H9 (cell line): ENCODE measurements at regions not wholly inside any gene's neighbourhood (a gene's known extent, or its start where the extent isn't known, plus 50 kb on each side); places are given as distances from the start of the nearest gene placed in this dataset.

Source experiments
- DNase-seq: peaks from one replicate; pipeline ENCODE4 v3.0.0-alpha.2; 2017
- H2AFZ ChIP-seq: one replicate; pipeline ENCODE4 v1.6.1; 2013; ENCODE audit warnings: mild to moderate bottlenecking, low read length, control low read depth, moderate library complexity
- H2AK5ac ChIP-seq: 2 replicates; pipeline ENCODE4 v1.6.1; 2013; ENCODE audit warnings: low read length, control low read depth, mixed read lengths; ENCODE audit not compliant: insufficient read length
- H2BK120ac ChIP-seq: one replicate; pipeline ENCODE4 v1.6.1; 2013; ENCODE audit warnings: low read depth, mild to moderate bottlenecking, low read length, control low read depth, inconsistent platforms; ENCODE audit not compliant: poor library complexity, severe bottlenecking
- H2BK12ac ChIP-seq: 2 replicates; pipeline ENCODE4 v1.6.1; 2013; ENCODE audit warnings: low read length, control low read depth, mixed read lengths, low read depth; ENCODE audit not compliant: insufficient read length
- H2BK15ac ChIP-seq: 2 replicates; pipeline ENCODE4 v1.6.1; 2013; ENCODE audit warnings: low read depth, low read length, control low read depth
- H2BK20ac ChIP-seq: one replicate; pipeline ENCODE4 v1.6.1; 2013; ENCODE audit warnings: low read depth, mild to moderate bottlenecking, low read length, control low read depth, inconsistent platforms; ENCODE audit not compliant: poor library complexity, severe bottlenecking
- H2BK5ac ChIP-seq: 2 replicates; pipeline ENCODE4 v1.6.1; 2013; ENCODE audit warnings: low read length, control low read depth, mixed read lengths; ENCODE audit not compliant: insufficient read length
- H3K14ac ChIP-seq: 2 replicates; pipeline ENCODE4 v1.6.1; 2013; ENCODE audit warnings: low read length, control low read depth; ENCODE audit not compliant: insufficient read depth
- H3K18ac ChIP-seq: 2 replicates; pipeline ENCODE4 v1.6.1; 2013; ENCODE audit warnings: low read depth, mild to moderate bottlenecking, mixed read lengths, low read length, control low read depth; ENCODE audit not compliant: insufficient read length
- H3K23ac ChIP-seq: 2 replicates; pipeline ENCODE4 v1.6.1; 2013; ENCODE audit warnings: low read length, control low read depth, mixed read lengths, low read depth; ENCODE audit not compliant: insufficient read length
- H3K23me2 ChIP-seq: 2 replicates; pipeline ENCODE4 v1.6.1; 2013; ENCODE audit warnings: low read depth, mild to moderate bottlenecking, mixed read lengths, low read length, control low read depth; ENCODE audit not compliant: insufficient read length, poor library complexity, severe bottlenecking
- H3K27ac ChIP-seq: 2 replicates; pipeline ENCODE4 v1.5.1; 2013; ENCODE audit warnings: low read length, control low read depth, mixed read lengths, low read depth; ENCODE audit not compliant: insufficient read length
- H3K27me3 ChIP-seq: 2 replicates; pipeline ENCODE4 v1.6.1; 2013; ENCODE audit warnings: low read length, control low read depth, inconsistent platforms; ENCODE audit not compliant: insufficient read depth
- H3K4ac ChIP-seq: 2 replicates; pipeline ENCODE4 v1.6.1; 2013; ENCODE audit warnings: low read depth, mild to moderate bottlenecking, control low read depth, inconsistent platforms, low read length, moderate library complexity
- H3K4me1 ChIP-seq: 2 replicates; pipeline ENCODE4 v1.6.1; 2013; ENCODE audit warnings: low read length, control low read depth, inconsistent platforms; ENCODE audit not compliant: insufficient read depth
- H3K4me2 ChIP-seq: 2 replicates; pipeline ENCODE4 v1.6.1; 2013; ENCODE audit warnings: low read length, control low read depth, mixed read lengths; ENCODE audit not compliant: insufficient read length, insufficient read depth
- H3K56ac ChIP-seq: 2 replicates; pipeline ENCODE4 v1.6.1; 2013; ENCODE audit warnings: low read depth, mild to moderate bottlenecking, mixed read lengths, low read length, control low read depth; ENCODE audit not compliant: insufficient read length
- H3K79me1 ChIP-seq: 2 replicates; pipeline ENCODE4 v1.6.1; 2013; ENCODE audit warnings: low read depth, mild to moderate bottlenecking, moderate library complexity, low read length, control low read depth, inconsistent platforms; ENCODE audit not compliant: insufficient read depth, poor library complexity, severe bottlenecking
- H3K79me2 ChIP-seq: 2 replicates; pipeline ENCODE4 v1.6.1; 2013; ENCODE audit warnings: low read length, control low read depth, inconsistent platforms; ENCODE audit not compliant: insufficient read depth
- H3K9ac ChIP-seq: 2 replicates; pipeline ENCODE4 v1.6.1; 2013; ENCODE audit warnings: low read length, control low read depth, mixed read lengths; ENCODE audit not compliant: insufficient read length; ENCODE audit errors: extremely low read depth
- H3K9me3 ChIP-seq: one replicate; pipeline ENCODE4 v1.6.1; 2013; ENCODE audit warnings: low read depth, low read length, inconsistent platforms; ENCODE audit not compliant: control insufficient read depth
- H3T11ph ChIP-seq: one replicate; pipeline ENCODE4 v1.6.1; 2013; ENCODE audit warnings: mild to moderate bottlenecking, low read length, control low read depth, inconsistent platforms
- H4K20me1 ChIP-seq: one replicate; pipeline ENCODE4 v1.6.1; 2013; ENCODE audit not compliant: control insufficient read depth, insufficient read length, insufficient read depth
- H4K5ac ChIP-seq: 2 replicates; pipeline ENCODE4 v1.6.1; 2013; ENCODE audit warnings: low read depth, mild to moderate bottlenecking, mixed read lengths, low read length, control low read depth; ENCODE audit not compliant: insufficient read length
- H4K8ac ChIP-seq: replicated peaks from 2 replicates; pipeline ENCODE4 v1.6.1; 2013; ENCODE audit warnings: low read length, control low read depth, mixed read lengths, low read depth; ENCODE audit not compliant: insufficient read length
- H4K91ac ChIP-seq: 2 replicates; pipeline ENCODE4 v1.6.1; 2013; ENCODE audit warnings: low read depth, mild to moderate bottlenecking, moderate library complexity, mixed read lengths, low read length, control low read depth; ENCODE audit not compliant: insufficient read length
- H3K27ac Mint-ChIP-seq, 3 experiments: 2 replicates in 2 of 3; 3 replicates in 1 of 3; pipeline ENCODE4 v1.8.0; 2020 to 2021; ENCODE audit warnings: mixed read lengths in 3 of 3, mild to moderate bottlenecking in 1 of 3, moderate library complexity in 1 of 3
- H3K27me3 Mint-ChIP-seq: 2 replicates; pipeline ENCODE4 v1.8.0; 2021; ENCODE audit warnings: low read depth, mild to moderate bottlenecking, moderate library complexity, mixed read lengths
- H3K36me3 Mint-ChIP-seq, 3 experiments: 2 replicates in 2 of 3; 3 replicates in 1 of 3; pipeline ENCODE4 v1.8.0; 2020 to 2021; ENCODE audit warnings: low read depth in 3 of 3, mixed read lengths in 3 of 3; ENCODE audit not compliant: insufficient read depth in 1 of 3
- H3K4me1 Mint-ChIP-seq, 2 experiments: 2 replicates each; pipeline ENCODE4 v1.8.0; 2020; ENCODE audit warnings: mixed read lengths in 2 of 2
- H3K4me3 Mint-ChIP-seq, 2 experiments: 2 replicates in 1 of 2; 3 replicates in 1 of 2; pipeline ENCODE4 v1.8.0; 2020 to 2021; ENCODE audit warnings: mild to moderate bottlenecking in 2 of 2, mixed read lengths in 2 of 2, moderate library complexity in 1 of 2
- H3K9me3 Mint-ChIP-seq, 2 experiments: 2 replicates in 1 of 2; 3 replicates in 1 of 2; pipeline ENCODE4 v1.8.0; 2020; ENCODE audit warnings: mild to moderate bottlenecking in 2 of 2, mixed read lengths in 2 of 2, moderate library complexity in 1 of 2
- CTCF ChIP-seq: fragments of 200-600 bp; sonication (generic); conservative IDR thresholded peaks from 3 replicates; pipeline ENCODE4 v1.8.0; 2021; ENCODE audit warnings: antibody characterized with exemption, mild to moderate bottlenecking
- WGBS: extraction: QIAGEN DNeasy Blood & Tissue Kit; methylation state at CpG from one replicate; pipeline ENCODE4 v1.1.7; 2013; ENCODE audit warnings: missing lambda C conversion rate, low lambda C conversion rate, mixed read lengths; ENCODE audit not compliant: insufficient read length; ENCODE audit errors: extremely low coverage; 5-methylcytosine and 5-hydroxymethylcytosine counted together

- Mint-ChIP-seq H3K27ac (no peak overlapping the region), H3K36me3 (no peaks in the 10 kb centered on the region), H3K9me3 (no peaks in the 10 kb centered on the region), H3K27me3 (no peaks in the 10 kb centered on the region; the same call in 1 of the 2 replicates), H3K4me1 (no peaks in the 10 kb centered on the region), H3K4me3 (no peak overlapping the region)
- Histone ChIP-seq H2BK120ac (no peak overlapping the region), H3K9ac (no peak overlapping the region), H3K27me3 (no peaks in the 10 kb centered on the region), H3K4ac (no peak overlapping the region), H4K5ac (no peak overlapping the region), H4K20me1 (no peaks in the 10 kb centered on the region), H3K56ac (no peak overlapping the region), H3K18ac (no peak overlapping the region), H3K4me1 (no peaks in the 10 kb centered on the region), H2BK5ac (no peak overlapping the region), H3K79me1 (no peaks in the 10 kb centered on the region), H4K8ac (no peak overlapping the region), H3K23ac (no peak overlapping the region), H2AFZ (no peak overlapping the region), H3K9me3 (no peaks in the 10 kb centered on the region), H3K23me2 (no peaks in the 10 kb centered on the region), H3K79me2 (no peaks in the 10 kb centered on the region), H2BK12ac (no peak overlapping the region), H2BK20ac (no peak overlapping the region), H2BK15ac (no peak overlapping the region), H3K14ac (no peak overlapping the region), H2AK5ac (no peak overlapping the region), H3K27ac (no peak overlapping the region), H3K4me2 (no peak overlapping the region), H4K91ac (no peak overlapping the region), H3T11ph (no peak overlapping the region)
- no CpG with 5 or more reads among the region's 3 CpGs for WGBS
- no peak for DNase-seq
- no peak for TF ChIP-seq CTCF
Observed at GRCh38 chr5:90227683-90228082, 181.9 kb downstream of the CETN3 start.
